ENCODE measurements at regions not wholly inside any gene's neighbourhood (a gene's known extent, or its start where the extent isn't known, plus 50 kb on each side); places are given as distances from the start of the nearest gene placed in this dataset.

GRCh38 chr10:9828110-9828509 is 1189.6 kb upstream of the CELF2 start:
- no peaks in the 10 kb centered on the region for H3K36me3 ChIP-seq
- H3K27ac ChIP-seq = no peak overlapping the region
- TF ChIP-seq CTCF (IDR thresholded peaks at IDR 0.05) = no peak
- TF ChIP-seq POLR2A (IDR thresholded peaks at IDR 0.05) = no peak
- TF ChIP-seq EP300 (IDR thresholded peaks at IDR 0.05) = no peak
- H3K4me1 ChIP-seq (ENCODE audit: insufficient read depth) = no peaks in the 10 kb centered on the region
- intact Hi-C loops (cut with DNase I) = no loop called here
- WGBS, 3 donors = 83 to 86% (median 83%) methylated on average over 4 of the region's 4 CpGs
- H3K9me3 ChIP-seq = no peaks in the 10 kb centered on the region
- no peak for DNase-seq
- H3K4me3 ChIP-seq = no peak overlapping the region
- no peaks in the 10 kb centered on the region for H3K27me3 ChIP-seq

GRCh38 chr10:9833942-9834341 is 1183.7 kb upstream of the CELF2 start:
- no peaks in the 10 kb centered on the region for H3K9me3 ChIP-seq
- no peak overlapping the region for H3K4me3 ChIP-seq
- no peaks in the 10 kb centered on the region for H3K27me3 ChIP-seq
- no peak for TF ChIP-seq EP300 (IDR thresholded peaks at IDR 0.05)
- no peak for TF ChIP-seq POLR2A (IDR thresholded peaks at IDR 0.05)
- TF ChIP-seq CTCF (IDR thresholded peaks at IDR 0.05) = no peak
- H3K36me3 ChIP-seq = no peaks in the 10 kb centered on the region
- 36 to 56% (median 45%) methylated on average over 3 of the region's 3 CpGs for WGBS, 3 donors
- DNase-seq = no peak
- intact Hi-C loops (cut with DNase I) = no loop called here
- no peak overlapping the region for H3K27ac ChIP-seq
- H3K4me1 ChIP-seq (ENCODE audit: insufficient read depth) = no peaks in the 10 kb centered on the region

GRCh38 chr10:9834434-9834833 is 1183.2 kb upstream of the CELF2 start:
- H3K4me1 ChIP-seq (ENCODE audit: insufficient read depth) = no peaks in the 10 kb centered on the region
- TF ChIP-seq POLR2A (IDR thresholded peaks at IDR 0.05) (no peak), CTCF (IDR thresholded peaks at IDR 0.05) (no peak), EP300 (IDR thresholded peaks at IDR 0.05) (no peak)
- 10 to 15% (median 10%) methylated on average over 1 of the region's 1 CpG for WGBS, 3 donors
- no peaks in the 10 kb centered on the region for H3K9me3 ChIP-seq
- intact Hi-C loops (cut with DNase I) = no loop called here
- H3K27ac ChIP-seq = no peak overlapping the region
- no peak for DNase-seq
- H3K4me3 ChIP-seq = no peak overlapping the region
- H3K27me3 ChIP-seq = no peaks in the 10 kb centered on the region
- no peaks in the 10 kb centered on the region for H3K36me3 ChIP-seq

- intact Hi-C loops (cut with DNase I) = no loop called here
- no peaks in the 10 kb centered on the region for H3K9me3 ChIP-seq
- TF ChIP-seq POLR2A (IDR thresholded peaks at IDR 0.05) (no peak), CTCF (IDR thresholded peaks at IDR 0.05) (no peak), EP300 (IDR thresholded peaks at IDR 0.05) (no peak)
- H3K4me1 ChIP-seq (ENCODE audit: insufficient read depth) = no peaks in the 10 kb centered on the region
- H3K27me3 ChIP-seq = no peaks in the 10 kb centered on the region
- H3K4me3 ChIP-seq = no peak overlapping the region
- DNase-seq = no peak
- no peaks in the 10 kb centered on the region for H3K36me3 ChIP-seq
- H3K27ac ChIP-seq = no peak overlapping the region
These were observed 1172.6 kb upstream of the CELF2 start for GRCh38 chr10:9845075-9845474.

GRCh38 chr10:9848278-9848677 is 1169.4 kb upstream of the CELF2 start:
- intact Hi-C loops (cut with DNase I) = no loop called here
- DNase-seq = no peak
- Histone ChIP-seq H3K27ac (no peak overlapping the region), H3K4me3 (no peak overlapping the region), H3K36me3 (no peaks in the 10 kb centered on the region), H3K27me3 (no peaks in the 10 kb centered on the region), H3K4me1 (ENCODE audit: insufficient read depth) (no peaks in the 10 kb centered on the region), H3K9me3 (no peaks in the 10 kb centered on the region)
- no peak for TF ChIP-seq POLR2A (IDR thresholded peaks at IDR 0.05)
- TF ChIP-seq CTCF (IDR thresholded peaks at IDR 0.05) = no peak
- no peak for TF ChIP-seq EP300 (IDR thresholded peaks at IDR 0.05)
